ENCODE measurements at regions not wholly inside any gene's neighbourhood (a gene's known extent, or its start where the extent isn't known, plus 50 kb on each side); places are given as distances from the start of the nearest gene placed in this dataset.
A peak's percentile ranks its signal among the peaks of the same experiment; 100 is the strongest.
"Not testable (repeated sequence)": the region's sequence is repeated elsewhere in the genome, so short reads cannot be mapped to it uniquely, and the experiment has no call there.

DNA sequence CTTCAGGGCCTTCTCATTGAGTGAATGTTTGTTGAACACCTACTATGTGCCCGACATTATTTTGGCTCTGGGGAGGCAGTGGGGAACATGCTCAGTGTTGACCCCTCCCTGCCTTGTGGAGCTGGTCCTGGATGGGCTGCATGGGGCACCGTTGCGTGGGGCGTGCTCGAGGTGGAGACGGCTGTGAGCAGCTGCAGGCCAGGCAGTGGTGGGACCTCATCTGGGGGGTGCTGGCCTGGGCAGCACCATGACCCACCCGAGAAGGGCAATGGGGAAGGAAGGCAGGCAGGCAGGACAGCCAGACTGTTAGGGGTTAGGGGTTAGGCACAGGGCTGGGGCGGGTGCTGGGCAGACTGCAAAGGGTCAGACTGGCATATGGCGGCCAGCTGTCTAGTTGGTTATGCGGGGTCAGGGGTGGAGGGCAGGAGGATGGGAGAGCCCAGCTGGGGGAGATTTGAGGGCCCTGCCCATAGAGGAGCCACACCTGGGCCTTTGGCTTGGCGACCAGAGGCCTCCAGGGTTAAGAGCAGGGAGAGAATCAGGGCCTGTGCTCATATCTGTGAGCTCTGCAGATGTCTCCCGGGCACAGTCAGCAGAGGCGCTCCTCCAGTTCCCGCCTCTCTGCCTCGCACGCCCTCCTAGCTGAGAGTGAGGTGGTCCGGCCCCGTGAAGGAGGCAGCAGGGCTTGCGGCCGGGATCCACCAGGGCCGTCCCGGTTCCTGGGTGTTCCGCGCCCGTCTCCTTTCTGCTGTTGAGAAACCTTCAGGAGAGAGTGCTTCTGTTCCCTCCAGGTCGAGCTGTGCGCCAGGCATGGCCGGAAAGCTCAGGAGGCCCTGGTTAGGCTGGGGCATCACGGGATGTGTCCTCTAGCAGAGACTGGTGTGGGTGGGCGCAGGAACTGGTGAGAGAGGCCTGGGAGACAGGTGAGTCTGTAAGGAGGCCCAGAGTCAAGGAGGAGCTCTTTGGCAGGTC is 73.3 kb downstream of the RGS12 start:
- no peak for DNase-seq

DNA sequence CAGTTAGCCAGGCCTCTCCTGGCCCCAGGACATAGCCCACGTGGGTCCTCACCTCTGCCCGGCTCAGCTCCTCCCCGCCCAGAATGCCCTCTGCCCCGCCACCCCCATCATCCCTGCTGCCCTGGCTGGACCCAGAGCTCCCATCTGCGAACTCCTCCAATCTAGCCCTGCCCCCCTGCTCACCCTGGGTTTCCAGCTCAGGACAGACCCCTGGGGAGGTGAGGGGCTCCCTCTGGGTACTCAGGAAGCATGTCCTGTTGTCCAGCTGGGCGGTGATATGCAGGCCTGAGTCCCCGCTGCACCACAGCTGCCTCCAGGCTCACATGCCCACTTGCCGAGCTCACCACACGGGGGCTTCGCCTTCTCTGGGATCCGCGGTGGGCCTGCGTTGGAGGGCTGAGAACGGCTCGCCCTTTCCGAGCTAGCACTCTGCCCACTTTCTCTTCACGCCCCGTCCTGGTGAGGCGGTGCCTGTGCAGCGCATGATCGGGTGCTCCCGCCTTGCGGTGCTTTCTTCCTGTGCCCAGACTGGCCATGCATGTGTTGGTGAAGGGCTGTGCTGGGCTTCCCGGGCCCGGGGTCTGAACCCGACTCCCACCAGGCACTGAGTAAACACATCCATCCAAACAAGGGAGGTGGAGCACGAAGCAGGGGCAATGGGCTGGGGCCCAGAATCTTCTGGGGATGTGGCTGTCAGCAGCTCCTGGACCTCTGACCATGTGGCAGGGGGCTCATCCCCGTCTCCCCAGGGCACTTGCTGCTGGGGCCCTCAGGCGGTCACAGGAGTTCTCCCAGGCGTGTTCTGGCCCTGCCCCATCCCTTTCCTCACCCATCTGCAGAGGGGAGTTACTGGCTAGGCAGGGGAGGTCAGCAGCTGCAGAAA is 74.3 kb downstream of the RGS12 start:
- DNase-seq: no peak

DNA sequence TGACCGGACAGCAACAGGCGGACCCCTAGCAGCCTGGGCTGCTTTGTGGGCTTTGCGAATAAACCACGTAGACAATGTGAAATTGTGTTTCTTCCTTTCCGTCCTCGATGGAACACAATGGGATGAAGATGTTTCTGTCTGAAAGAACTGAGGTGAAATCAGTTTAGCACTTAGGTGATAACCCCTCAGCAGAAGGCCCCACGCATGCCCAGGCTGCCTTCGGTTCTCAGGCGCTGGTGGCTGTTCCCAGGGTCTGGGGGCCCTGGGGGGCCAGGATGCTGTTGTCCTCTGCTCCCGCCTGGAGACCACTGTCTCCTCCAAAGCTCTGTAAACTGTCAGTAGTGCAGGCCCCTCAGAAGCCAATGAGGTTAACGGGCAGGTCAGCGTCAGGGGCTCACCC is 73.9 kb upstream of the HGFAC start:
- DNase-seq: no peak

GRCh38 chr4:3368334-3368733 is 73.4 kb upstream of the HGFAC start:
- no peak for DNase-seq

DNA sequence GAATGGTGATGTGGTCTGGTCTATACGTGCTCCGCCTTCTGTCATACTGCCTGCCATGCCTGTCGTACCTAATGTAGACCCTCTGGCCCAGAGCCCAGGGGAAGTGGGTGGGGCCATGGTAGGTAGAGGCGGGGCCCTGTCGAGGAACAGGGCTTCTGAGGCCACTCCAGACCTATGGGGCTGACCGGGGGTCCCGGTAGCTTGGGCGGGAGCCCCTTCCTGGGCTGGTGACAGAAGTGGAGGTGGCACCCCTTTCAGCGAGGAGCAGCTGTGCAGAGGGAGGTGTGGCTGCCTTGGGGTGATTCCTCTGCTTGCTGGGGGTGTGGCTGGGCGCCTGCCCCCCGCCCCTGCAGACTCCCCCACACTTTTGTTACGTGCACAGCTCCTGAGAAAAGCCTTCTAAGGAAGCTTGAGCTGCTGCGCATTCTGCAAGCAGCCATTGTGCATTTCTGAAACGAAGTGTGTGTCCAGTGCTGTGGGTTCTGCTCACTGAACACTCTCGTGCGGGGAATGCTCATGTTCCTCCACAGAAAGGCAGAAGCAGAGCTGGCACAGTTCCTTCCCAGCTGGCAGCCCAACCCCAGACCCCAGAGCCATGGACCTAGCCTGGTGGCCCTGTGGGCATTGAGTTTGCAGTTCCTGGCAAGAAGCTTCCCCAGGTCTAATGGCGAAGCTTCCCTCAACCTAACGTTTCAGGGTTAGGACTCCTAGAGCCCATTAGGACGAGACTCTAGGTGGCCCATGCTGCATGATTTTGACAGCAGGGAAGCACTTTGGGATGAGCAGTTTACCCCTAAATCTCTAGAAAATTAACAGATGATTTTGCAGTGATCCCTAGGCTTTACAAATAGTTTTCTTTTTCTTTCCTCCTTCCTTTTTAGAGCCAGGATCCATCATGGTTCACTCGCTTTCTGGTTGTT is 72.7 kb upstream of the HGFAC start:
- DNase-seq: no peak

GRCh38 chr4:3369781-3370674 is 71.7 kb upstream of the HGFAC start:
- DNase-seq: peak; percentile 33

- DNase-seq: no peak
These were observed 70.5 kb upstream of the HGFAC start for GRCh38 chr4:3371033-3372001.

DNA sequence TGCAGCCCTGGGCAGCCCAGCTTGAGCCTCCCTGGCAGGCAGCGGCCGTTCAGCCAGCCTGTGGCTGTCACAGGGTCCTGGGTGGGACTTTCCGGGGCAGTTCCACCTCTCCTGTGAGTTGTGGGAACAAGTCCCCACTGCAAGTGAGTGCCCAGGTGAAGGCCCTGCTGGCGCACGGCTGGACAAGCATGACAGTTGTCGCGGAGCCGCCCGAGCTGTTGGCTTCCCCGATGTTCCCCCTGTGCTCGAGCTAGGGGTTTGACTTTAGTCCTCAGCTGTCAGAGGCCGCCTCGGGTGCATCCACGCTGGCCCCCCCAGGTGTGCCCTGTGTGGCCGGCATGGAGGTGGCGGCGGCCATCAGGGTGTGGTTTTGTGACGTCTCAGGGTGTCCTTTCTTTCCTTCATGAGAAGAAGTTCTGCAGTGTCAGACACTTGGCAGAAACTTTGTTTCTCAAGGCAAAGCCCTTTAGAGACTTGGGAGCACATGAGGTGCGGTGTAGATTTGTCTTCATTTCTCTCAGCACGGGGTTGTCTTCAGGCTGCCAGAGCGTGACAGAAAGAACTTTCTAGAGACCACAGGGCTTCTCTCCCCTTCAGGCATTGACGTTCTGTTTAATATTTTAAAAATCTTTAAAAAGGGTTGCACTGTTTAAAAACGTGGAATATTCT is 69.4 kb upstream of the HGFAC start:
- DNase-seq: no peak

DNA sequence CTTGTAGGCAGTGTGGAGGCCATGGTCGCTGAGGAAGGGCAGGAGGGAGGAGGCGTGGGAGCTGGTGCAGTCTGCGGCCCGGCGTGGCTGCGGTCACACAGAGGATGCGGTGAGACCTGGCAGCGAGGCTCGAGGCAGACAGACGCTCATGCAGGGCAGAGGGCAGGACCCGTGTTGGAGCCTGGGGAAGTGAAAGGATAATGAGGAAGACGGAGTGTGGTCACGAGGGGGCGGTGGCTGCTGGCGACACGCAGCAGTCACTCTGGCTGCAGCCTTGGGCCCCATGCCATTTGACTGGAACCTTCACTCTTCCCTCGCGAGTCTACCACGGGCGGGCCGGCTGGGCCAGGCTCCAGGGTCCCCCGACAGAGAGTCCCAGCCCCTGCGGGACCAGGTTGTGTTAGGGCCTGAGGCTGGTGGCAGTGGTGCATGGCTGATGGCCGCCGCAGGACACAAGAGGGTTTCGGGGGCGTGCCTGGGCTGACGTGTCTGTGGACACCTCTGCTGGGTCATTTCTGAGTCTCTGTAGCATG is 68.8 kb upstream of the HGFAC start:
- DNase-seq: no peak

GRCh38 chr4:3373468-3373867 is 68.3 kb upstream of the HGFAC start:
- no peak for DNase-seq

GRCh38 chr4:3374011-3374645 is 67.6 kb upstream of the HGFAC start:
- DNase-seq: no peak

DNA sequence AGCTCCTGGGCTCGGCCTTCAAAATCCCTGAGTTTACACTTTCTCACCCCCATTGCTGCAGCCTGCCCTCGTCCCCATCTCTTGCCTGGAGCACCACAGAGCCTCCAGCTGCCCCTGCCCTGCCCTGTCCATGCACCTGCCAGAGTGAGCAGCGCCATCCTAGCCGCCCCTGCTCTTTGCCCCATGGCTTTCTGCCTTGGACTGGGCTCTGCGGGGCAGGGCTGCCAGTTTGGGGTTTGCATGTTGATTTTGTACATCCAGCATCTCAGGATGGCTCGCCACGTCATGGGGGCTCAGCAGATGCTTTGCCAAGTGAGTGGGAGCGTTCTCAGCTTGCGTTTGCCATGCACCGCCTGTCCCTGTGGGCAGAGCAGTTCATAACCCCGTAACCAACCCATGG is 67.1 kb upstream of the HGFAC start:
- no peak for DNase-seq

GRCh38 chr4:3375688-3376087 is 66.1 kb upstream of the HGFAC start:
- DNase-seq: no peak

DNA sequence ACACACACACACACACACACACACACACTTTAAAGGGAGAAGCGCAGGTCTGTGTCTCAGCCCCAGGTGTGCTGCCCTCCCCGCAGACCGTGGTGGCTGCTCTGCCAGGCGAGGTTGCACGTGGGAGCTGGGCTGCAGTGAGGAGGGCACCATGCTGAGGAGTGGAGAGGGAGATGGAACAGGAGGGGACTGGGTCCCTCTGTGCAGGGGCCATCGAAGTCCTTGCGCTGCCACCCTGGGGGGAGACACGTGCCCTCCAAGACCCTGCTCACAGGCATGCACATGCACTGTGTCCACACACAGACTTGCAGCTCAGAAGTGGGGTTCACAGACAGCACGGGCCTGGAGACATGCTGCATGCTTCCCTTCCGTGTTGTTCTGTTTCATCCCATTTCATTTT is 65.5 kb upstream of the HGFAC start:
- no peak for DNase-seq

GRCh38 chr4:3377557-3377956 is 64.2 kb upstream of the HGFAC start:
- no peak for DNase-seq

- DNase-seq: not testable (repeated sequence)
These were observed 61.4 kb upstream of the HGFAC start for GRCh38 chr4:3380336-3380735.

GRCh38 chr4:3381208-3381607 is 60.6 kb upstream of the HGFAC start:
- DNase-seq: not testable (repeated sequence)

- DNase-seq: no peak
These were observed 59.5 kb upstream of the HGFAC start for GRCh38 chr4:3382251-3382650.

DNA sequence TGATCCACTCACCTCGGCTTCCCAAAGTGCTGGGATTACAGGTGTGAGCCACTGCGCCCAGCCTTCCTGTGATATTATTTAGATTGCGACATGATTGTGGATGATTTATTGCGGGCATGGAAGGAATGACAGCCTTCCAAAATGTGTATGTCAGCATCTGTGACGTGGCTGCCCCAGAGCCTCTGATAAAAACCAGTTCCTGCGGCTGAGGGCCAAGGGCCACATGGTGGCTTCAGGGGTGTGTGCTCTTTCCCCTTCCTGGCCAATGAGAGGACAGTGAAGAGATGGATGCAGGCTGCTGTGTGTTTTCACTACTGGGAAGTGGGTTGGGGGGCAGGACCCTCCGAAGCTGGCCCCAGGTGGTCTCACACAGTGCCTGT is 57.4 kb upstream of the HGFAC start:
- DNase-seq: no peak

Data from stimulated activated CD4-positive, alpha-beta T cell treated with anti-CD3 and anti-CD28 coated beads, Interleukin-4, amount 100 ng/mL, for 24 hours (primary cell).